ENCODE measurements at regions not wholly inside any gene's neighbourhood (a gene's known extent, or its start where the extent isn't known, plus 50 kb on each side); places are given as distances from the start of the nearest gene placed in this dataset.

DNA sequence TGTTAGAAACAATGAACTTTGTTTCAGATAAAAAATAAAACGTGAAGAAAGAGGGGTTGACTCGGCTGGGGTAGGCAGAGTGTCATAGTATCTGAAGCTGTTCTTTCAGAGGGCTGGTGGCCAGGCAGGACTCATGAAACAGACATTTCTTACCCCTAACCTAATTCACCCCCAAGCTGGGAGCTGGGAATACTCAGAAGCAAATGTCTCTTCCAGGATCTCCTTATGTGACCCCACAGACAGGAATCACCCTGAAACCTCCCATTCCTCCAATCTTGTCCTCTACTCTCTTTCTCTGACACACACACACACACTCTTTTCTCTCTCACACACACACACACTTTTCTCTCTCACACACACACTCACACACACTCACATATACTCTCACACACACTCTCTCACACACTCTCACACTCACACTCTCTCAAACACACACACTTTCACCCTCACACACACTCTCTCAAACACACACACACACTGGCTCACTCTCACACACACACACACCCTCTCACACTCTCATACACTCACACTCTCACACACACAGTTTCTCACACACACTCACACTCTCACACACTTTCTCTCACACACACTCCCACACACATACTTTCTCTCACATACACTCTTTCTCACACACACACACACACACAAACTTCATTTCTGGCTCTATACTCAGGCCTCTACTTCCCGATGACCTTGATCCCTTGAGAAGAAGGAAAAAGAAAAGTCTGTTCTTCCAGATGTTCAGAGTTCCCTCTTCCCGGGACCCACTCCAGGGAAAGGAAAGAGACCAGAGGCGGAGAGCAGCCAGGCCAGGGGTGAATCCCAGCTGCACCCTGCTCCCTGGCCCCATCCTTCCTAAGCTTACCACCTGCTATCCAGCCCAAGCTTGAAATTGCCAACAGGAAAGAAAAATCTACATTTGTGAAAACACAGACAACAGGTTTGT, 167.7 kb downstream of the TXNL1 start (continued):
- TF ChIP-seq HDAC6 (IDR thresholded peaks at IDR 0.05; ENCODE audit: unreplicated experiment): no peak
- TF ChIP-seq, protein P1, sequence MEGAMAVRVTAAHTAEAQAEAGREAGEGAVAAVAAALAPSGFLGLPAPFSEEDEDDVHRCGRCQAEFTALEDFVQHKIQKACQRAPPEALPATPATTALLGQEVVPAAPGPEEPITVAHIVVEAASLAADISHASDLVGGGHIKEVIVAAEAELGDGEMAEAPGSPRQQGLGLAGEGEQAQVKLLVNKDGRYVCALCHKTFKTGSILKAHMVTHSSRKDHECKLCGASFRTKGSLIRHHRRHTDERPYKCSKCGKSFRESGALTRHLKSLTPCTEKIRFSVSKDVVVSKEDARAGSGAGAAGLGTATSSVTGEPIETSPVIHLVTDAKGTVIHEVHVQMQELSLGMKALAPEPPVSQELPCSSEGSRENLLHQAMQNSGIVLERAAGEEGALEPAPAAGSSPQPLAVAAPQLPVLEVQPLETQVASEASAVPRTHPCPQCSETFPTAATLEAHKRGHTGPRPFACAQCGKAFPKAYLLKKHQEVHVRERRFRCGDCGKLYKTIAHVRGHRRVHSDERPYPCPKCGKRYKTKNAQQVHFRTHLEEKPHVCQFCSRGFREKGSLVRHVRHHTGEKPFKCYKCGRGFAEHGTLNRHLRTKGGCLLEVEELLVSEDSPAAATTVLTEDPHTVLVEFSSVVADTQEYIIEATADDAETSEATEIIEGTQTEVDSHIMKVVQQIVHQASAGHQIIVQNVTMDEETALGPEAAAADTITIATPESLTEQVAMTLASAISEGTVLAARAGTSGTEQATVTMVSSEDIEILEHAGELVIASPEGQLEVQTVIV (IDR thresholded peaks at IDR 0.05; ENCODE audit: borderline replicate concordance, partially characterized antibody): no peak

DNA sequence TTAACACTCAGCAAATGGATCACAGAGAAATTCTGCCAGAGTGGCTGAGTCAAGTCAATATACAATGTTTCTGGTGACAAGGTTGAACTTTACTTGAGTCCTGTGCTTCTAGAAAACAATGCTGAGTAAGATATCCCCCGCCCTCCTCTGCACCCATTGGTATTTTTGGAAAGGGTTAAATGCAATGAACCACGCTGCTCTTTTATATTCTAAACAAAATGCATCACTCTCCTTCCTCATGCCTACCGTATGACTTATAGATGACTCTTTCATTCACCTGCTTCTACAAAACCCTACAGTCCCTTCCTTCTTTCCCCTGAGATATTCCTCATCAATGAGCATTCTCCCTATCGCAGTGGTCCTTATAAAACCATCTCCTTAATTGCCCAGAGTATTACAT, 168.8 kb downstream of the TXNL1 start:
- Histone ChIP-seq H3K4me1 (ENCODE audit: control insufficient read depth, insufficient read depth, low read length) (no peaks in the 10 kb centered on the region), H3K9ac (ENCODE audit: control insufficient read depth, insufficient read depth, low read length) (no peak overlapping the region), H3K4me3 (no peak overlapping the region), H4K20me1 (ENCODE audit: control insufficient read depth, insufficient read depth) (no peaks in the 10 kb centered on the region), H3K4me2 (ENCODE audit: control insufficient read depth, insufficient read depth) (no peak overlapping the region), H3K27me3 (replicated peaks in 1 of 2; ENCODE audit: control insufficient read depth in 2 of 2, insufficient read depth in 2 of 2, low read length in 1 of 2) (no peaks in the 10 kb centered on the region), H3K36me3 (ENCODE audit: control insufficient read depth in 2 of 2, insufficient read depth in 2 of 2, low read length in 1 of 2) (no peaks in the 10 kb centered on the region), H2AFZ (ENCODE audit: control insufficient read depth, low read depth, low read length) (no peak overlapping the region), H3K79me2 (ENCODE audit: control insufficient read depth, insufficient read depth, low read length) (no peaks in the 10 kb centered on the region), H3K27ac (ENCODE audit: control insufficient read depth, insufficient read depth) (no peak overlapping the region), H3K9me3 (replicated peaks; ENCODE audit: control insufficient read depth, insufficient read depth, low read length) (no peaks in the 10 kb centered on the region)
- ChIA-PET POLR2A (no interaction called here), CTCF (no interaction called here), RAD21 (ENCODE audit: unreplicated experiment) (no interaction called here), SMC1A (ENCODE audit: uncharacterized antibody, unreplicated experiment) (interaction anchor here (1.0 kb wide), 1 partner anchor 15 kb away, joined by 3 read pairs; no protein-coding TSS in a partner anchor)
- no TSS peak for BruUV-seq (replicated peaks)
- no peak for FAIRE-seq
- ATAC-seq: no peak
- TF ChIP-seq NFYB (IDR thresholded peaks at IDR 0.05; ENCODE audit: insufficient read depth, low read depth, low read length) (no peak), PAX8 (IDR thresholded peaks at IDR 0.05) (no peak), ZSCAN29 (IDR thresholded peaks at IDR 0.05) (no peak), STAT1 (conservative IDR thresholded peaks at IDR 0.05) (no peak), ZZZ3 (IDR thresholded peaks at IDR 0.05; ENCODE audit: control insufficient read depth, insufficient read length, low read depth) (no peak), POU2F2 (IDR thresholded peaks at IDR 0.05; ENCODE audit: borderline replicate concordance, low read depth, low read length) (no peak), YBX1 (IDR thresholded peaks at IDR 0.05) (no peak), SMAD1 (IDR thresholded peaks at IDR 0.05; ENCODE audit: low read depth, partially characterized antibody) (no peak), MTA3 (IDR thresholded peaks at IDR 0.05; ENCODE audit: borderline replicate concordance, low read length) (no peak), RFX5 (IDR thresholded peaks at IDR 0.05; ENCODE audit: low read depth, low read length) (no peak), BCL11A (IDR thresholded peaks at IDR 0.05; ENCODE audit: low read depth, low read length) (no peak)
- TF ChIP-seq, protein P2, sequence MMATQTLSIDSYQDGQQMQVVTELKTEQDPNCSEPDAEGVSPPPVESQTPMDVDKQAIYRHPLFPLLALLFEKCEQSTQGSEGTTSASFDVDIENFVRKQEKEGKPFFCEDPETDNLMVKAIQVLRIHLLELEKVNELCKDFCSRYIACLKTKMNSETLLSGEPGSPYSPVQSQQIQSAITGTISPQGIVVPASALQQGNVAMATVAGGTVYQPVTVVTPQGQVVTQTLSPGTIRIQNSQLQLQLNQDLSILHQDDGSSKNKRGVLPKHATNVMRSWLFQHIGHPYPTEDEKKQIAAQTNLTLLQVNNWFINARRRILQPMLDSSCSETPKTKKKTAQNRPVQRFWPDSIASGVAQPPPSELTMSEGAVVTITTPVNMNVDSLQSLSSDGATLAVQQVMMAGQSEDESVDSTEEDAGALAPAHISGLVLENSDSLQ (IDR thresholded peaks at IDR 0.05): no peak
- no peak for DNase-seq (ENCODE audit: low read depth, low spot score)
- in situ Hi-C loops (cut with MboI) (no loop called here), intact Hi-C loops (cut with micrococcal nuclease; ENCODE audit: unreplicated experiment) (no loop called here)
- WGBS (ENCODE audit: insufficient coverage, insufficient replicate concordance, low lambda C conversion rate, missing lambda C conversion rate): 41% methylated on average over 4 of the region's 4 CpGs
